WTC11 (cell line): ENCODE measurements at regions not wholly inside any gene's neighbourhood (a gene's known extent, or its start where the extent isn't known, plus 50 kb on each side); places are given as distances from the start of the nearest gene placed in this dataset.

Source experiments
- ATAC-seq: fragments of 200-7000 bp; cut with Tn5 transposase; 2 replicates; pipeline ENCODE4 v1.10.0; 2021; ENCODE audit warnings: mild to moderate bottlenecking, moderate library complexity
- CTCF ChIA-PET: fragments of 300-600 bp; sonication (Branson Sonifier 250); formaldehyde crosslinking; loops from one replicate; lab custom pipeline; 2021; ENCODE audit warnings: antibody characterized with exemption; lab: Charles Lee
- POLR2A ChIA-PET: fragments of 350-600 bp; sonication (Branson Sonifier 250); formaldehyde crosslinking; loops from one replicate; lab custom pipeline; 2021; ENCODE audit warnings: antibody characterized with exemption; lab: Charles Lee
- DNase-seq: peaks from one replicate; pipeline ENCODE4 v3.0.0; 2021; ENCODE audit warnings: low spot score
- H3K27ac Mint-ChIP-seq: 2 replicates; pipeline ENCODE4 v1.8.0; 2021; ENCODE audit warnings: mixed read lengths
- H3K27me3 Mint-ChIP-seq: 2 replicates; pipeline ENCODE4 v1.8.0; 2021; ENCODE audit warnings: low read depth, mild to moderate bottlenecking, moderate library complexity, mixed read lengths
- H3K36me3 Mint-ChIP-seq: 2 replicates; pipeline ENCODE4 v1.8.0; 2021; ENCODE audit warnings: mixed read lengths
- H3K4me1 Mint-ChIP-seq: 2 replicates; pipeline ENCODE4 v1.8.0; 2022; ENCODE audit warnings: mixed read lengths
- H3K4me3 Mint-ChIP-seq: 2 replicates; pipeline ENCODE4 v1.8.0; 2021; ENCODE audit warnings: mild to moderate bottlenecking, moderate library complexity, mixed read lengths
- H3K9me3 Mint-ChIP-seq: 2 replicates; pipeline ENCODE4 v1.8.0; 2021; ENCODE audit warnings: mixed read lengths
- ATF1 ChIP-seq: sonication (generic); formaldehyde crosslinking; IDR thresholded peaks from 2 replicates; pipeline ENCODE4 v1.8.1; 2023; ENCODE audit warnings: mild to moderate bottlenecking, moderate library complexity, missing genetic modification reagents
- ATF6 ChIP-seq: sonication (generic); formaldehyde crosslinking; IDR thresholded peaks from 2 replicates; pipeline ENCODE4 v1.8.1; 2023; ENCODE audit warnings: mild to moderate bottlenecking, missing genetic modification reagents
- CREB1 ChIP-seq: sonication (generic); formaldehyde crosslinking; IDR thresholded peaks from 2 replicates; pipeline ENCODE4 v1.8.0; 2023; ENCODE audit warnings: mild to moderate bottlenecking, missing genetic modification reagents
- ERG ChIP-seq: fragments of 250-450 bp; sonication (Bioruptor Pico); IDR thresholded peaks from 2 replicates; pipeline ENCODE4 v1.8.0; 2021; ENCODE audit warnings: mild to moderate bottlenecking
- JUN ChIP-seq: sonication (generic); formaldehyde crosslinking; IDR thresholded peaks from 2 replicates; pipeline ENCODE4 v1.8.0; 2023; ENCODE audit warnings: mild to moderate bottlenecking, missing genetic modification reagents
- KAT7 ChIP-seq: sonication (generic); formaldehyde crosslinking; IDR thresholded peaks from 2 replicates; pipeline ENCODE4 v1.8.1; 2023; ENCODE audit warnings: missing genetic modification reagents, mild to moderate bottlenecking, borderline replicate concordance
- MYBL2 ChIP-seq: sonication (generic); formaldehyde crosslinking; IDR thresholded peaks from 2 replicates; pipeline ENCODE4 v1.8.1; 2023; ENCODE audit warnings: mild to moderate bottlenecking, moderate library complexity, missing genetic modification reagents
- NR1H2 ChIP-seq: sonication (generic); formaldehyde crosslinking; IDR thresholded peaks from 2 replicates; pipeline ENCODE4 v1.9.0; 2021; ENCODE audit warnings: mild to moderate bottlenecking, moderate library complexity, missing genetic modification reagents
- NR2C2 ChIP-seq: sonication (generic); formaldehyde crosslinking; IDR thresholded peaks from 2 replicates; pipeline ENCODE4 v1.8.0; 2022; ENCODE audit warnings: mild to moderate bottlenecking, missing genetic modification reagents
- OVOL2 ChIP-seq: fragments of 250-450 bp; sonication (Bioruptor Pico); IDR thresholded peaks from 2 replicates; pipeline ENCODE4 v1.9.0; 2021; ENCODE audit warnings: mild to moderate bottlenecking, borderline replicate concordance
- RELA ChIP-seq: sonication (generic); formaldehyde crosslinking; IDR thresholded peaks from 2 replicates; pipeline ENCODE4 v1.8.1; 2022; ENCODE audit warnings: missing genetic modification reagents, mild to moderate bottlenecking, borderline replicate concordance
- TCF7 ChIP-seq: sonication (generic); formaldehyde crosslinking; IDR thresholded peaks from 2 replicates; pipeline ENCODE4 v1.8.0; 2022; ENCODE audit warnings: mild to moderate bottlenecking, low read depth, missing genetic modification reagents, moderate library complexity
- TEAD1 ChIP-seq: sonication (generic); formaldehyde crosslinking; IDR thresholded peaks from 2 replicates; pipeline ENCODE4 v1.8.0; 2022; ENCODE audit warnings: mild to moderate bottlenecking, missing genetic modification reagents
- TP53 ChIP-seq: sonication (generic); formaldehyde crosslinking; IDR thresholded peaks from 2 replicates; pipeline ENCODE4 v1.8.1; 2023; ENCODE audit warnings: mild to moderate bottlenecking, missing genetic modification reagents
- USF1 ChIP-seq: sonication (generic); formaldehyde crosslinking; IDR thresholded peaks from 2 replicates; pipeline ENCODE4 v1.8.0; 2022; ENCODE audit warnings: mild to moderate bottlenecking, missing genetic modification reagents
- ZNF121 ChIP-seq: sonication (generic); formaldehyde crosslinking; IDR thresholded peaks from 2 replicates; pipeline ENCODE4 v1.8.0; 2023; ENCODE audit warnings: missing genetic modification reagents
- ZNF232 ChIP-seq: sonication (generic); formaldehyde crosslinking; IDR thresholded peaks from 2 replicates; pipeline ENCODE4 v1.8.0; 2022; ENCODE audit warnings: mild to moderate bottlenecking, missing genetic modification reagents
- ZNF425 ChIP-seq: fragments of 250-450 bp; sonication (Bioruptor Pico); conservative IDR thresholded peaks from 2 replicates; pipeline ENCODE4 v1.9.0; 2021; ENCODE audit warnings: mild to moderate bottlenecking
- ZNF512 ChIP-seq: sonication (generic); formaldehyde crosslinking; IDR thresholded peaks from 2 replicates; pipeline ENCODE4 v1.8.1; 2022; ENCODE audit warnings: missing genetic modification reagents, borderline replicate concordance

- H3K4me1 Mint-ChIP-seq = peaks cover 13% of the 10 kb centered on the region
- TF ChIP-seq ZNF232 (CRISPR knock-in tag) = no peak
- no peak for TF ChIP-seq ZNF512
- no peak for TF ChIP-seq CREB1 (CRISPR knock-in tag)
- no peak for TF ChIP-seq ATF1 (CRISPR knock-in tag)
- TF ChIP-seq TEAD1 (CRISPR knock-in tag) = no peak
- TF ChIP-seq MYBL2 (CRISPR knock-in tag) = no peak
- TF ChIP-seq USF1 (CRISPR knock-in tag) = no peak
- no peak for TF ChIP-seq NR1H2
- no peak for TF ChIP-seq TCF7 (CRISPR knock-in tag)
- no peak for TF ChIP-seq TP53 (CRISPR knock-in tag)
- no peak for TF ChIP-seq JUN
- TF ChIP-seq NR2C2 (CRISPR knock-in tag) = no peak
- DNase-seq (no peak), ATAC-seq (no peak)
- no peak overlapping the region for H3K4me3 Mint-ChIP-seq
- POLR2A ChIA-PET = no interaction called here
- no peak overlapping the region for H3K27ac Mint-ChIP-seq
- CTCF ChIA-PET = no interaction called here
- no peaks in the 10 kb centered on the region for H3K27me3 Mint-ChIP-seq
- H3K9me3 Mint-ChIP-seq = no peaks in the 10 kb centered on the region
- H3K36me3 Mint-ChIP-seq = no peaks in the 10 kb centered on the region
Measured at GRCh38 chr2:17245906-17246305, 272.3 kb downstream of the RAD51AP2 start.

GRCh38 chr2:17242813-17243485 is 275.3 kb downstream of the RAD51AP2 start:
- H3K36me3 Mint-ChIP-seq = no peaks in the 10 kb centered on the region
- H3K4me3 Mint-ChIP-seq = no peak overlapping the region
- peaks cover 13% of the 10 kb centered on the region for H3K4me1 Mint-ChIP-seq
- DNase-seq (no peak), ATAC-seq (no peak)
- TF ChIP-seq ATF6 (no peak), RELA (CRISPR knock-in tag) (no peak), ERG (CRISPR knock-in tag) (no peak), ZNF425 (CRISPR knock-in tag) (no peak), OVOL2 (CRISPR knock-in tag) (no peak), ZNF121 (CRISPR knock-in tag) (no peak), KAT7 (CRISPR knock-in tag) (no peak), USF1 (CRISPR knock-in tag) (no peak)
- no peak overlapping the region for H3K27ac Mint-ChIP-seq
- no peaks in the 10 kb centered on the region for H3K27me3 Mint-ChIP-seq
- CTCF ChIA-PET = no interaction called here
- no peaks in the 10 kb centered on the region for H3K9me3 Mint-ChIP-seq
- POLR2A ChIA-PET = no interaction called here
